Body of pancreas (tissue), 4 donors: ENCODE measurements at regions not wholly inside any gene's neighbourhood (a gene's known extent, or its start where the extent isn't known, plus 50 kb on each side); places are given as distances from the start of the nearest gene placed in this dataset.

Experiments used
- ATAC-seq: fragments of 150-250 bp; one replicate; pipeline ENCODE4 v1.9.1; 2016
- DNase-seq, 4 donors: peaks; one replicate each; pipeline ENCODE4 v3.0.0-alpha.2; 2019
- H3K27ac ChIP-seq, 4 donors: fragments of 200-600 bp; sonication (generic); 1 replicate in 3 of 4; 2 replicates in 1 of 4; pipeline versions ENCODE4 v1.5.1 to v1.6.1; 2016 to 2019; ENCODE audit warnings: mild to moderate bottlenecking in 1 of 4, mixed read lengths in 1 of 4, moderate library complexity in 1 of 4
- H3K27me3 ChIP-seq, 2 donors: fragments of 200-600 bp; sonication (generic); one replicate each; pipeline ENCODE4 v1.6.0; 2016; ENCODE audit warnings: mild to moderate bottlenecking in 1 of 2
- H3K36me3 ChIP-seq, 2 donors: fragments of 200-600 bp; sonication (generic); replicated peaks in 1 of 2; 2 replicates each; pipeline ENCODE4 v1.5.1; 2016; ENCODE audit warnings: low read depth in 2 of 2; ENCODE audit not compliant: insufficient read depth in 1 of 2
- H3K4me1 ChIP-seq: fragments of 200-600 bp; sonication (generic); one replicate; pipeline ENCODE4 v1.6.0; 2016
- H3K4me3 ChIP-seq, 2 donors: fragments of 200-600 bp; sonication (generic); 1 replicate in 1 of 2; 2 replicates in 1 of 2; pipeline ENCODE4 v1.5.1; 2016 to 2019
- H3K9me3 ChIP-seq, 3 donors: fragments of 200-600 bp; sonication (generic); 1 replicate in 2 of 3; 2 replicates in 1 of 3; pipeline ENCODE4 v1.5.1; 2016
- POLR2A ChIP-seq, 3 donors: fragments of 450-650 bp; IDR thresholded peaks; one replicate each; pipeline ENCODE4 v1.6.1; 2016; ENCODE audit warnings: antibody characterized with exemption in 3 of 3, mild to moderate bottlenecking in 2 of 3
- WGBS, 2 donors: methylation state at CpG; one replicate each; pipeline ENCODE4 v1.1.5; 2017; 5-methylcytosine and 5-hydroxymethylcytosine counted together
- intact Hi-C: fragments of 100-400 bp; cut with DNase I; formaldehyde crosslinking; loops from one replicate; pipeline ENCODE4 v1.15.1; 2023
- TF ChIP-seq, protein P1 (sequence below), 7 experiments: fragments of 450-650 bp in 4 of 7; fragments of 200-600 bp in 3 of 7; sonication (generic) in 3 of 7; IDR thresholded peaks; one replicate each; pipeline ENCODE4 v1.5.1; 2016 to 2019; ENCODE audit warnings: antibody characterized with exemption in 7 of 7

DNA sequence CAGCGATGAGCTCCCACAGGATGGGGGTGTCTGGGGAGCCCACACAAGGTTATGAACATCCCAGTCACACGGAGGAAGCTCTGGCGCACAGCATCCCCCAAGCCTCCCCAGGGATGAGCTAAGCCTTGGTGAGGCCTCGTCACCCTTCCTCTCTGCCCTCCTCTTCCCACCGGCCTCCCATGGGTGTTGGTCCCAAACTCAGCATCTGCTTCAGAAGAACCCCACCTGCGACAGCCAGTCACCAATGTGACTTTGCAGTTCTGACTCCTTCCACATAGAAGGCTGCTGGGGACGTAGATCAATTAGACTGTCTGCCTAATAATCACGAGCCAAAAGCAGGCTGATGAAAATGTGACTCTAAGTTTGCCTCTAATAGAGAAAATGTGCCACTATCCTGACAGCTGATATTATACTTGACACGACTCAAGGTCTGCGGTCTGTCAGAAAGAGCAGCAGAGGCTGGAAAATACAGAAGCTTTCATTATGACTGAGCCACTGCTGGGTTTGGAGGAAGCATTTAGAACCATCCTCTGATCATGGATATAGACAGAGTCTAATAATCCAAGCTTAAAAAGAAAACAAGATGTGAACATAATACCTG is 116.0 kb upstream of the PFKP start:
- intact Hi-C loops, result no loop called here
- Histone ChIP-seq H3K4me3 (no peak overlapping the region), H3K27me3 (no peaks in the 10 kb centered on the region), H3K9me3 (no peaks in the 10 kb centered on the region), H3K36me3 (no peaks in the 10 kb centered on the region), H3K4me1 (no peaks in the 10 kb centered on the region), H3K27ac (no peak overlapping the region)
- TF ChIP-seq, protein P1, sequence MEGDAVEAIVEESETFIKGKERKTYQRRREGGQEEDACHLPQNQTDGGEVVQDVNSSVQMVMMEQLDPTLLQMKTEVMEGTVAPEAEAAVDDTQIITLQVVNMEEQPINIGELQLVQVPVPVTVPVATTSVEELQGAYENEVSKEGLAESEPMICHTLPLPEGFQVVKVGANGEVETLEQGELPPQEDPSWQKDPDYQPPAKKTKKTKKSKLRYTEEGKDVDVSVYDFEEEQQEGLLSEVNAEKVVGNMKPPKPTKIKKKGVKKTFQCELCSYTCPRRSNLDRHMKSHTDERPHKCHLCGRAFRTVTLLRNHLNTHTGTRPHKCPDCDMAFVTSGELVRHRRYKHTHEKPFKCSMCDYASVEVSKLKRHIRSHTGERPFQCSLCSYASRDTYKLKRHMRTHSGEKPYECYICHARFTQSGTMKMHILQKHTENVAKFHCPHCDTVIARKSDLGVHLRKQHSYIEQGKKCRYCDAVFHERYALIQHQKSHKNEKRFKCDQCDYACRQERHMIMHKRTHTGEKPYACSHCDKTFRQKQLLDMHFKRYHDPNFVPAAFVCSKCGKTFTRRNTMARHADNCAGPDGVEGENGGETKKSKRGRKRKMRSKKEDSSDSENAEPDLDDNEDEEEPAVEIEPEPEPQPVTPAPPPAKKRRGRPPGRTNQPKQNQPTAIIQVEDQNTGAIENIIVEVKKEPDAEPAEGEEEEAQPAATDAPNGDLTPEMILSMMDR (IDR thresholded peaks at IDR 0.05), result no peak
- DNase-seq (no peak), ATAC-seq (no peak)
- 74 to 80% methylated on average over 6 to 10 of the region's 10 CpGs for WGBS, 2 donors

GRCh38 chr10:2950546-2950945 is 116.8 kb upstream of the PFKP start:
- H3K4me1 ChIP-seq, result no peaks in the 10 kb centered on the region
- TF ChIP-seq POLR2A (IDR thresholded peaks at IDR 0.05), result no peak
- no peak overlapping the region for H3K4me3 ChIP-seq
- no peaks in the 10 kb centered on the region for H3K27me3 ChIP-seq
- ATAC-seq (no peak), DNase-seq (no peak)
- intact Hi-C loops, result no loop called here
- no peaks in the 10 kb centered on the region for H3K9me3 ChIP-seq
- no peaks in the 10 kb centered on the region for H3K36me3 ChIP-seq
- WGBS, 2 donors, result 63 to 70% methylated on average over 5 of the region's 5 CpGs
- no peak overlapping the region for H3K27ac ChIP-seq

- Histone ChIP-seq H3K4me3 (no peak overlapping the region), H3K36me3 (no peaks in the 10 kb centered on the region), H3K4me1 (no peaks in the 10 kb centered on the region), H3K9me3 (no peaks in the 10 kb centered on the region), H3K27ac (no peak overlapping the region), H3K27me3 (no peaks in the 10 kb centered on the region)
- TF ChIP-seq, protein P1 (IDR thresholded peaks at IDR 0.05), result no peak
- no peak for TF ChIP-seq POLR2A (IDR thresholded peaks at IDR 0.05)
- intact Hi-C loops, result no loop called here
- 74 to 82% methylated on average over 20 of the region's 20 CpGs for WGBS, 2 donors
- no peak for ATAC-seq
- DNase-seq, result no peak
These were observed 117.4 kb upstream of the PFKP start for GRCh38 chr10:2949948-2950354.

DNA sequence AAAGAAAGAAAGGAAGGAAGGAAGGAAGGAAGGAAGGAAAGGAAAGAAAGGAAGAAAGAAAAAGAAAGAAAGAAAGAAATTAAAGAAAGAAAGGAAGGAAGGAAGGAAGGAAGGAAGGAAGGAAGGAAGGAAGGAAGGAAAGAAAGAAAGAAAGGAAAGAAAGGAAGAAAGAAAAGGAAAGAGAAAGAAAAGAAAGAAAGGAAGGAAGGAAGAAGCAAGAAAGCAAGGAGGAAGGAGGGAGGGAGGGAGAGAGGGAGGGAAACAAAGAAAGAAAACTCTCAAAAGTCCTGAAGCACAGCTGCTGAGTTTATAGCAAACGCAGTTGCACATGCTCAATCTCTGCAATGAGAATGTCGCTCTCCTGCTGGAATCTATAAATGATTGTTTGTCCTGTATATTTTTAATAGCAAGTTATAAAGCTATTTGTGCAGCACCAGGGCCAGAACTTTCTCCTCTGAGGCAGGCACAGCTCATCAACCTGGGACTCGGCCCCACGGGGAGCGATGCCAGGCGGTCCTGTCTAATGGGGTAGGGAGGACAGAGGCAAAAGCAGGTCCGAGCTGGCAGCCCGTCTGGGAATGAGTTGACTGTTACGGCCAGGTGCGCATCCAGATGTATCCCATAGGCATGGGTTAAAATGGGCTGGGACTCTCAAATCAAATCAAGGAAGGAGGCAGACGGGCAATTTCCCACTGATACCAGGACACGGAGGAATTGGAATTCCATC is 118.0 kb upstream of the PFKP start:
- Histone ChIP-seq H3K27me3 (no peaks in the 10 kb centered on the region), H3K27ac (no peak overlapping the region), H3K9me3 (no peaks in the 10 kb centered on the region), H3K4me1 (no peaks in the 10 kb centered on the region), H3K36me3 (no peaks in the 10 kb centered on the region), H3K4me3 (no peak overlapping the region)
- DNase-seq (no peak), ATAC-seq (no peak)
- 52 to 64% methylated on average over 12 of the region's 12 CpGs for WGBS, 2 donors
- TF ChIP-seq, protein P1 (IDR thresholded peaks at IDR 0.05), result no peak
- no peak for TF ChIP-seq POLR2A (IDR thresholded peaks at IDR 0.05)
- intact Hi-C loops, result no loop called here

GRCh38 chr10:2948127-2948854 is 119.1 kb upstream of the PFKP start:
- Histone ChIP-seq H3K27me3 (no peaks in the 10 kb centered on the region), H3K4me3 (no peak overlapping the region), H3K9me3 (no peaks in the 10 kb centered on the region), H3K27ac (no peak overlapping the region), H3K36me3 (no peaks in the 10 kb centered on the region), H3K4me1 (no peaks in the 10 kb centered on the region)
- intact Hi-C loops, result no loop called here
- no peak for DNase-seq
- no peak for TF ChIP-seq POLR2A (IDR thresholded peaks at IDR 0.05)
- TF ChIP-seq, protein P1 (IDR thresholded peaks at IDR 0.05), result no peak
- 84 to 87% methylated on average over 1 of the region's 1 CpG for WGBS, 2 donors
- no peak for ATAC-seq
